CD14-positive monocyte (primary cell): ENCODE measurements at regions not wholly inside any gene's neighbourhood (a gene's known extent, or its start where the extent isn't known, plus 50 kb on each side); places are given as distances from the start of the nearest gene placed in this dataset.

Experiments used
- DNase-seq, 3 donors: peaks; one replicate each; pipeline ENCODE4 v3.0.0-alpha.2; 2011 to 2022
- H2AFZ ChIP-seq: 2 replicates; pipeline ENCODE4 v1.6.0; 2012; ENCODE audit warnings: mild to moderate bottlenecking, low read depth, low read length, inconsistent platforms; ENCODE audit not compliant: insufficient read depth, poor library complexity, severe bottlenecking
- H3K27ac ChIP-seq, 2 donors: 1 replicate in 1 of 2; 2 replicates in 1 of 2; pipeline ENCODE4 v1.5.1; 2012 to 2013; ENCODE audit warnings: low read length in 2 of 2, control low read depth in 1 of 2, inconsistent platforms in 1 of 2, low read depth in 1 of 2, mild to moderate bottlenecking in 1 of 2
- H3K27me3 ChIP-seq, 2 donors: one replicate each; pipeline versions ENCODE4 v1.6.0 to v1.6.1; 2011 to 2013; ENCODE audit warnings: low read length in 2 of 2; ENCODE audit not compliant: control insufficient read depth in 2 of 2, insufficient read depth in 2 of 2
- H3K36me3 ChIP-seq, 2 donors: replicated peaks in 1 of 2; 1 replicate in 1 of 2; 2 replicates in 1 of 2; pipeline versions ENCODE4 v1.5.1 to v1.6.1; 2012 to 2013; ENCODE audit warnings: low read length in 2 of 2, control low read depth in 1 of 2, inconsistent platforms in 1 of 2, mild to moderate bottlenecking in 1 of 2; ENCODE audit not compliant: insufficient read depth in 2 of 2, control insufficient read depth in 1 of 2
- H3K4me1 ChIP-seq, 2 donors: 1 replicate in 1 of 2; 2 replicates in 1 of 2; pipeline versions ENCODE4 v1.5.1 to v1.6.1; 2012 to 2013; ENCODE audit warnings: low read length in 2 of 2, control low read depth in 1 of 2, inconsistent platforms in 1 of 2, mild to moderate bottlenecking in 1 of 2, moderate library complexity in 1 of 2; ENCODE audit not compliant: insufficient read depth in 2 of 2, control insufficient read depth in 1 of 2
- H3K4me2 ChIP-seq: replicated peaks from 2 replicates; pipeline ENCODE3; 2012; ENCODE audit warnings: low read length, moderate library complexity, mild to moderate bottlenecking; ENCODE audit not compliant: poor library complexity, severe bottlenecking; ENCODE audit errors: extremely low read depth
- H3K4me3 ChIP-seq, 3 experiments: fragments of 200-600 bp in 1 of 3; sonication (generic) in 1 of 3; replicated peaks in 1 of 3; 1 replicate in 2 of 3; 2 replicates in 1 of 3; pipeline ENCODE4 v1.5.1; 2011 to 2013; ENCODE audit warnings: low read length in 3 of 3, mild to moderate bottlenecking in 3 of 3, control low read depth in 2 of 3, low read depth in 2 of 3, inconsistent platforms in 1 of 3, moderate library complexity in 1 of 3
- H3K79me2 ChIP-seq: 2 replicates; pipeline ENCODE4 v1.6.0; 2012; ENCODE audit warnings: mild to moderate bottlenecking, control low read depth, inconsistent platforms, low read length, moderate library complexity; ENCODE audit not compliant: insufficient read depth
- H3K9ac ChIP-seq: 2 replicates; pipeline ENCODE4 v1.6.0; 2017; ENCODE audit warnings: low read length, mild to moderate bottlenecking; ENCODE audit not compliant: insufficient read depth, poor library complexity, severe bottlenecking
- H3K9me3 ChIP-seq, 2 donors: replicated peaks in 1 of 2; 1 replicate in 1 of 2; 2 replicates in 1 of 2; pipeline versions ENCODE4 v1.5.1 to v1.6.1; 2012 to 2013; ENCODE audit warnings: low read length in 2 of 2, control low read depth in 1 of 2; ENCODE audit not compliant: control insufficient read depth in 1 of 2, insufficient read depth in 1 of 2
- H4K20me1 ChIP-seq: 2 replicates; pipeline ENCODE4 v1.6.0; 2012; ENCODE audit warnings: mild to moderate bottlenecking, low read length, control low read depth, moderate library complexity; ENCODE audit not compliant: insufficient read depth
- H3K27ac Mint-ChIP-seq, 7 donors: one replicate each; pipeline ENCODE4 v1.8.0; 2020; ENCODE audit warnings: mild to moderate bottlenecking in 7 of 7, mixed read lengths in 7 of 7, moderate library complexity in 6 of 7, inconsistent platforms in 2 of 7
- H3K27me3 Mint-ChIP-seq, 3 donors: one replicate each; pipeline ENCODE4 v1.8.0; 2021 to 2022; ENCODE audit warnings: low read depth in 3 of 3, mild to moderate bottlenecking in 3 of 3, mixed read lengths in 3 of 3, moderate library complexity in 3 of 3, inconsistent platforms in 1 of 3
- H3K36me3 Mint-ChIP-seq, 2 donors: one replicate each; pipeline ENCODE4 v1.8.0; 2020; ENCODE audit warnings: mixed read lengths in 2 of 2, inconsistent platforms in 1 of 2, mild to moderate bottlenecking in 1 of 2
- H3K4me1 Mint-ChIP-seq: one replicate; pipeline ENCODE4 v1.8.0; 2020; ENCODE audit warnings: mild to moderate bottlenecking, mixed read lengths
- H3K4me3 Mint-ChIP-seq, 2 donors: one replicate each; pipeline ENCODE4 v1.8.0; 2020; ENCODE audit warnings: mild to moderate bottlenecking in 2 of 2, mixed read lengths in 2 of 2, moderate library complexity in 1 of 2
- H3K9me3 Mint-ChIP-seq, 7 donors: one replicate each; pipeline ENCODE4 v1.8.0; 2020 to 2022; ENCODE audit warnings: mixed read lengths in 7 of 7, mild to moderate bottlenecking in 6 of 7, moderate library complexity in 6 of 7, inconsistent platforms in 2 of 7
- CTCF ChIP-seq: fragments of 200-600 bp; IDR thresholded peaks from one replicate; pipeline ENCODE4 v1.8.0; 2022; ENCODE audit warnings: antibody characterized with exemption, mild to moderate bottlenecking
- WGBS: methylation state at CpG from one replicate; pipeline ENCODE4 v1.1.5; 2013; ENCODE audit warnings: missing lambda C conversion rate; ENCODE audit not compliant: insufficient coverage; 5-methylcytosine and 5-hydroxymethylcytosine counted together
- intact Hi-C, 2 donors: fragments of 100-400 bp; cut with micrococcal nuclease; formaldehyde crosslinking; loops; one replicate each; pipeline versions ENCODE4 v1.15.0 to v1.15.1; 2023

DNA sequence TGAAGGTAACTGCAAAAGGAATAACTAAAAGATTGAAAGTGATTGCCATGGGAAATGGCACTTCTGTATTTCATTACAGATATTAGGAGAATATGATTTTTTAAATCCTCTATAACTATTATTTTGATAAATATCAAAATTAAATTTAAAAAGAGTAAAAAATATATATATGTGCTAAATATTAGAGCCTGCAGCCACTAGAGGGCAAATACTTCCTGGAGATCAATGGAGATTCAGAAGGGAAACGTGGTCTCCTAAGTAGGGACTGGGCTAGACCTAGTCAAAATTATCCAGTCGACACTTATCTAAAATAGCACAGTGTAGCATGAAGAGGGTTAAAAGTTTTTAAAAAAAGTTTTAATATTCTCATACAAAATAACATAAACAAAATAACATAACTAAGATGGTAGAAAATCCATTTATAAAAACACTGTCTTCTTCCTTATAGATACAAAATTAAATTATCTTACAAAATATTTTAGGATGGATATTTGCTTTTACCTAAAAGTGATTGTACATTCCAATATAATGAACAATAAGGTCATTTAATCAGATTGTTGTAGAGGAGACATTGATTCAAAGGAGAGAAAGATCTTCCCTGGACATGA lies 434.3 kb downstream of the MDFIC start:
- intact Hi-C loops = no loop called here
- H3K27ac Mint-ChIP-seq = no peak overlapping the region
- H3K4me3 ChIP-seq = no peak overlapping the region
- no peak overlapping the region for H3K9ac ChIP-seq
- no peak overlapping the region for H3K27ac ChIP-seq
- no peak overlapping the region for H3K4me2 ChIP-seq
- no peak overlapping the region for H2AFZ ChIP-seq
- no peaks in the 10 kb centered on the region for H3K36me3 Mint-ChIP-seq
- H3K4me3 Mint-ChIP-seq = no peak overlapping the region
- H3K27me3 Mint-ChIP-seq = peaks cover 0 to 3% (median 0%) of the 10 kb centered on the region in 3 donors
- peak; percentile 68 for TF ChIP-seq CTCF
- no peaks in the 10 kb centered on the region for H3K36me3 ChIP-seq
- DNase-seq = no peak
- no peaks in the 10 kb centered on the region for H4K20me1 ChIP-seq
- no peaks in the 10 kb centered on the region for H3K4me1 Mint-ChIP-seq
- H3K9me3 ChIP-seq = no peaks in the 10 kb centered on the region
- no peaks in the 10 kb centered on the region for H3K9me3 Mint-ChIP-seq
- no peaks in the 10 kb centered on the region for H3K79me2 ChIP-seq
- WGBS = no CpG with 5 or more reads among the region's 2 CpGs
- no peaks in the 10 kb centered on the region for H3K27me3 ChIP-seq
- no peaks in the 10 kb centered on the region for H3K4me1 ChIP-seq

GRCh38 chr7:115354925-115355324 lies 433.0 kb downstream of the MDFIC start:
- H3K36me3 Mint-ChIP-seq = no peaks in the 10 kb centered on the region
- H3K4me3 Mint-ChIP-seq = no peak overlapping the region
- intact Hi-C loops = no loop called here

More at GRCh38 chr7:115354925-115355324, 433.0 kb downstream of the MDFIC start:
- Histone ChIP-seq H3K9ac (no peak overlapping the region), H2AFZ (peak overlapping the region; percentile 33), H3K4me3 (no peak overlapping the region), H3K79me2 (no peaks in the 10 kb centered on the region), H3K27me3 (no peaks in the 10 kb centered on the region), H3K9me3 (no peaks in the 10 kb centered on the region), H3K36me3 (no peaks in the 10 kb centered on the region), H4K20me1 (no peaks in the 10 kb centered on the region), H3K27ac (no peak overlapping the region), H3K4me1 (no peaks in the 10 kb centered on the region), H3K4me2 (no peak overlapping the region)
- Mint-ChIP-seq H3K27me3 (peaks cover 0 to 3% (median 0%) of the 10 kb centered on the region in 3 donors), H3K4me1 (no peaks in the 10 kb centered on the region), H3K27ac (no peak overlapping the region), H3K9me3 (no peaks in the 10 kb centered on the region)
- WGBS = no CpG with 5 or more reads among the region's 1 CpG
- no peak for DNase-seq
- TF ChIP-seq CTCF = no peak
